Activated naive CD4-positive, alpha-beta T cell treated with anti-CD3 and anti-CD28 coated beads for 36 hours (primary cell): ENCODE measurements at regions not wholly inside any gene's neighbourhood (a gene's known extent, or its start where the extent isn't known, plus 50 kb on each side); places are given as distances from the start of the nearest gene placed in this dataset.
"Not testable (repeated sequence)": the region's sequence is repeated elsewhere in the genome, so short reads cannot be mapped to it uniquely, and the experiment has no call there.

ENCODE experiments used
- CTCF ChIA-PET: fragments of 350-600 bp; sonication (Branson Sonifier 250); formaldehyde crosslinking; loops from one replicate; lab custom pipeline; 2021; ENCODE audit warnings: antibody characterized with exemption; lab: Charles Lee
- DNase-seq: peaks from one replicate; pipeline ENCODE4 v3.0.0-alpha.2; 2020
- H3K27ac Mint-ChIP-seq: one replicate; pipeline ENCODE4 v1.8.0; 2021; ENCODE audit warnings: mild to moderate bottlenecking, mixed read lengths
- H3K27me3 Mint-ChIP-seq: one replicate; pipeline ENCODE4 v1.8.0; 2021; ENCODE audit warnings: low read depth, mixed read lengths
- H3K36me3 Mint-ChIP-seq: one replicate; pipeline ENCODE4 v1.8.0; 2021; ENCODE audit warnings: low read depth, mixed read lengths
- H3K4me1 Mint-ChIP-seq: one replicate; pipeline ENCODE4 v1.8.0; 2021; ENCODE audit warnings: low read depth, mixed read lengths
- H3K4me3 Mint-ChIP-seq: one replicate; pipeline ENCODE4 v1.8.0; 2021; ENCODE audit warnings: mild to moderate bottlenecking, moderate library complexity, mixed read lengths
- H3K9me3 Mint-ChIP-seq: one replicate; pipeline ENCODE4 v1.8.0; 2021; ENCODE audit warnings: mixed read lengths
- intact Hi-C: fragments of 100-400 bp; cut with micrococcal nuclease; formaldehyde crosslinking; loops from one replicate; pipeline ENCODE4 v1.15.1; 2023

DNA sequence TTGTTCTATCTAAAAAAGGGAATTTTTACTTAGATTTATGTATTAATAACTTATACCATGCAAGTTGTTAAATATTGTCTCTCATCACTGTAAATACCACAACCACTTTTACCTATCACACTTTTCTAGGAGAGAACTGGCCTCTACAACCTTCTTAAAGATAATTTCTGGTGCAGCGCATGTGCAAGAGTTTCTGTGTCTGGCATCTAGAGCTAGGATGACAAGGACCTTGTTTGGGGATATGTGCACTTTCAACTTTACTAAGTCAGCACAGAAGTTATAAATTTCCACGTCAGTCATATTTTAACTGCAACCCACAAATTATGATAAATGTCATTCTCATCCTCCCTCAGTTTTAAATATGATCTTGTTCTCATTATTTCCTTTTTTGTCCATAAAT is 156.9 kb upstream of the ADCY1 start:
- Mint-ChIP-seq H3K9me3 (no peaks in the 10 kb centered on the region), H3K27me3 (no peaks in the 10 kb centered on the region), H3K4me1 (no peaks in the 10 kb centered on the region), H3K36me3 (no peaks in the 10 kb centered on the region), H3K27ac (no peak overlapping the region), H3K4me3 (no peak overlapping the region)
- DNase-seq, result no peak
- CTCF ChIA-PET, result no interaction called here
- intact Hi-C loops, result no loop called here

DNA sequence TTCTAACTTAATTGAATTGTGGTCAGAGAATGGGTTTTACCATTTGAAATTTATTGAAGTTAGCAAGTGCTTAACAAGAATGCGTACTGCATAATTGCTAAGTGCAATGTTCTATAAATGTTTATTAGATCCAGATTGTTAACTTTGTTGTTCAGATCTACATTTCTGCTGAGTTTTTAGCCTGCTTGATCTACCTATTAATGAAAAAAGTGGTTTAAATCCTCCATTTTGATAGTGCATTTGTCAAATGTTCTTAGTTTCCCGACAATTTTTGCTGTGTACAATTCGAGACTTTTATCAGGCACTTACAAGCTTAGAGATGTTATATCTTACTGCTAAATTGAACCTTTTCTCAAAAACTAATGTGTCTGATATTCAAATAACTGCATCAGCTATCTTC is 156.4 kb upstream of the ADCY1 start:
- no peak for DNase-seq
- Mint-ChIP-seq H3K4me3 (no peak overlapping the region), H3K36me3 (no peaks in the 10 kb centered on the region), H3K9me3 (no peaks in the 10 kb centered on the region), H3K4me1 (no peaks in the 10 kb centered on the region), H3K27ac (no peak overlapping the region), H3K27me3 (peaks cover 2% of the 10 kb centered on the region)
- intact Hi-C loops, result no loop called here
- CTCF ChIA-PET, result no interaction called here

DNA sequence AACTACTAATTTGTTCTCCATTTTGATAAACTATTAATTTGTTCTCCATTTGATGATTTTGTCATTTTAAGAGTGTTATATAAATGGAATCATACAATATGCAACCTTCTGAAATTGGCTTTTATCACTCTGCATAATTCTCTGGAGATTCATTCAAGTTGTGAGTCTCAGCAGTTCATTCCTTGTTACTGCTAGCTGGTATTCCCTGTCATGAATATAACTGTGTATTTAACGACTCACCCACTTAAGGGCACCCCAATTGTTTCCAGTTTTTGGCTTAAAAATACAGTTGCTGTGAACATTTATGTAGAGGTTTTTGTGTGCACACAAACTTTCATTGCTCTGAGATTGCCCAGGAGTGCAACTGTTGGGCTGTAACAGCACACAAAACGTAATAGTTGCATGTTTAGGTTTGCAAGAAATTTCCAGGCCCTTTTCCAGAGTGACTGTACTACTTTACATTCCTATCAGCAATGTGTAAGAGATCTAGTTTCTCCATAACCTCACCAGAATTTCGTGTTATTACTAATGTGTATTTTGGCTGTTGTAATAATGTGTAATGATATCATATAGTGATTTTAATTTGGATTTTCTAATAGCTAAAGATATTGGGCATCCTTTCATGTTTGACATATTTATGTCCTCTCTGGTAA is 153.2 kb upstream of the ADCY1 start:
- no peaks in the 10 kb centered on the region for H3K36me3 Mint-ChIP-seq
- CTCF ChIA-PET, result no interaction called here
- no peak overlapping the region for H3K27ac Mint-ChIP-seq
- H3K9me3 Mint-ChIP-seq, result no peaks in the 10 kb centered on the region
- no peaks in the 10 kb centered on the region for H3K4me1 Mint-ChIP-seq
- no peak for DNase-seq
- intact Hi-C loops, result no loop called here
- peaks cover 5% of the 10 kb centered on the region for H3K27me3 Mint-ChIP-seq
- no peak overlapping the region for H3K4me3 Mint-ChIP-seq

DNA sequence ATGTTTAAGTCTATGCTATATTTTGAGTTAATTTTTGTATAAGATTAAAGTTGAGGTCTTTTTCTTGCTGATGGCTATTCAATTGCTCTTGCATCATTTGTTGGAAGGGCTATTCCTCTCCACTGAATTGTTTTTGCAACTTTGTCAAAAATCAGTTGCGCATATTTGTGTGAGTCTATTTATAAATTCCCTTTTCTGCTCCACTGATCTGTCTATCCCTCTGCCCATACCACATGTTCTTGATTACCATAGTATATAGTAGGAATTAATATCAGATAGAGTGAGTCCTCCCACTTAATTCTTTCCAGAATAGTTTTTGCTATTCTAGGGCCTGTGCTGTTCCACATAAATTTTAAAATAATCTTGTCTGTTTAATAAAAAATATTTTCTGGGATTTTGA is 152.4 kb upstream of the ADCY1 start:
- Mint-ChIP-seq H3K9me3 (no peaks in the 10 kb centered on the region), H3K4me3 (no peak overlapping the region), H3K27ac (no peak overlapping the region), H3K36me3 (no peaks in the 10 kb centered on the region), H3K4me1 (no peaks in the 10 kb centered on the region), H3K27me3 (peaks cover 8% of the 10 kb centered on the region)
- CTCF ChIA-PET, result no interaction called here
- intact Hi-C loops, result no loop called here
- no peak for DNase-seq

DNA sequence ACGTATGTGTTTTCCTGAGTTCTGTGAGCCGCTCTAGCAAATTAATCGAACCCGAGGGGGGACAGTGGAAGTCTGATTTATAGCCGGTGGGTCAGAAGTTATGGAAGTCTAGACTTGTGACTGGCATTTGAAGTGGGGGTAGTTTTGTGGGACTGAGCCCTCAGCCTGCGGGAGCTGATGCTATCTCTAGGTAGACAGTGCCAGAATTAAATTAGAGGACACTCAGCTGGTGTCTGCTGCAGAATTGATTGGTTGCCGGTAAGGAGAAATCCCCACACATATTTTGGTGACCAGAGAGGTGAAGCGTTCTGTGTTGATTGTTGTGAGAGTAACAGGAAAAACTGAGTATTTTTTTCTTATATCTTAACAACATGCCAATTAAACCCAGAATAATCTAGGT is 143.8 kb upstream of the ADCY1 start:
- intact Hi-C loops, result no loop called here
- CTCF ChIA-PET, result no interaction called here

DNA sequence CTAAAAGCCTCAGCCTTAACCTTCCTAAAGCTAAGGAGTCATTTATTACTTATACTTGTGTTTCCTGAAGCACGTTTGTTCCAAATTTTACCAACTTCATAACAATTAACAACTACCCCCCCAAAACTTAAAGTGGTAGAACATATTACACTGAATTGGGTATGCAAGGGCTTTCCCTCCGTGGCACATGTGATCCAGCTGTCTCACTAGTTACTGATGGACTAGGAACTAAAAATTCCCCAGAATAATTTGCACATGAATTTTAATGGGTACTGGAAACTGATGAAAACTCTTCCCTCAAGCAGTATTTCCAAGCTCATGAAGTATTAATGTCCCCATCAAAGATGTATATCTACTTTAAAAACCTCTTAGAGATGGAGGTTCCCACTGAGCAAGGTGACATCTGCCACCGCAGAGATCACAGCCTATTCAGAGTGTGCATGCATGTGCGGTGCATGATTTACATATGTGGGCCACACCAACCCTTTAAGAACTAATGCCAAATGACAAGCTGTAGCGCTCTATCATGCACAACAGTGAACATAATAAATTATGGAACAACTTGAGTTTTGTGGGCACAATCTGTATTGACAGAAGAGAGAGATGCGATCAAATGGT is 139.9 kb upstream of the ADCY1 start:
- H3K9me3 Mint-ChIP-seq, result no peaks in the 10 kb centered on the region
- intact Hi-C loops, result no loop called here
- H3K27me3 Mint-ChIP-seq, result peaks cover 4% of the 10 kb centered on the region
- H3K36me3 Mint-ChIP-seq, result no peaks in the 10 kb centered on the region
- H3K4me1 Mint-ChIP-seq, result no peaks in the 10 kb centered on the region
- no peak overlapping the region for H3K4me3 Mint-ChIP-seq
- DNase-seq, result no peak
- no peak overlapping the region for H3K27ac Mint-ChIP-seq
- CTCF ChIA-PET, result no interaction called here

More for the DNA sequence above, 143.8 kb upstream of the ADCY1 start:
- Mint-ChIP-seq H3K27ac (no peak overlapping the region), H3K9me3 (no peaks in the 10 kb centered on the region), H3K27me3 (peaks cover 8% of the 10 kb centered on the region), H3K36me3 (no peaks in the 10 kb centered on the region), H3K4me3 (no peak overlapping the region), H3K4me1 (no peaks in the 10 kb centered on the region)
- DNase-seq, result no peak

DNA sequence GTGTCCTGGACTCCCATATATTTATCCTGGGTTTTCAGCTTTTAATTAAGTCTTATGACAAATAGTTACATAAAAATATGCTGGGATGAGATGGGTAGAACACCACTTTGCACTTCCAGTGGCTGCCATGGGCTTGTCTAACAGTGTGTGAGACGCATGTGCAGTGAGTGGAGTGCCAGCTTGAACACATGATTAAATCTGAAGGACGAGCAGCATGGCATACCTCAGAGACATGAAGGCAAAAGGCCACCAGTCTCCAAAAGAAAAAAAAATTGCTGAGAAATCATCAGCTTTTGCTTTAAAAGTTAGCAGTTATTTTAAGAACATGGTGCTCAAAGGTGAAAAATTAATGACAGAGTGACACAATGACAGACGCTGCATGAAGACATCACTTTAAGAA is 139.0 kb upstream of the ADCY1 start:
- H3K36me3 Mint-ChIP-seq, result no peaks in the 10 kb centered on the region
- intact Hi-C loops, result no loop called here
- H3K4me3 Mint-ChIP-seq, result no peak overlapping the region

DNA sequence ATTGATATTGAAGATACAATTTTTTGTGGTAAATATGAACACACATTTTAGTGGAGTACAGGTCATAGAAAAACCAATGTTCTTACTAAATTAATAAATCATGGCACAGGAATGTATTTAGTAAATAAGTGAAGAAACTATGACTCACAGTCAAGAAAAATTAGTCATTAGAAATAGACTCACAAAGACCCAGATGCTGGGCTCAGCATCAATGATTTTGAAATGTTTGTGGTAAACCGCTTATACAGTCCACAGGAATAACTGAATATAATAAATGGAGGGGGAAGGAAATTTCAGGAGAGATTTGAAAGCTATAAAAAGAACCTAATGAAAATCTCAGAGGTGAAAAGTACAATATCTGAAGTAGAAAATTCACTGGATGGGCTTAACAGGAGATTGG is 138.3 kb upstream of the ADCY1 start:
- Mint-ChIP-seq H3K27me3 (peaks cover 3% of the 10 kb centered on the region), H3K27ac (no peak overlapping the region), H3K4me1 (no peaks in the 10 kb centered on the region), H3K9me3 (no peaks in the 10 kb centered on the region), H3K4me3 (no peak overlapping the region), H3K36me3 (no peaks in the 10 kb centered on the region)
- no peak for DNase-seq
- intact Hi-C loops, result no loop called here
- CTCF ChIA-PET, result no interaction called here

More for the DNA sequence above, 139.0 kb upstream of the ADCY1 start:
- no peak overlapping the region for H3K27ac Mint-ChIP-seq
- no peaks in the 10 kb centered on the region for H3K4me1 Mint-ChIP-seq
- H3K27me3 Mint-ChIP-seq, result peaks cover 4% of the 10 kb centered on the region
- CTCF ChIA-PET, result no interaction called here
- H3K9me3 Mint-ChIP-seq, result no peaks in the 10 kb centered on the region
- DNase-seq, result no peak

DNA sequence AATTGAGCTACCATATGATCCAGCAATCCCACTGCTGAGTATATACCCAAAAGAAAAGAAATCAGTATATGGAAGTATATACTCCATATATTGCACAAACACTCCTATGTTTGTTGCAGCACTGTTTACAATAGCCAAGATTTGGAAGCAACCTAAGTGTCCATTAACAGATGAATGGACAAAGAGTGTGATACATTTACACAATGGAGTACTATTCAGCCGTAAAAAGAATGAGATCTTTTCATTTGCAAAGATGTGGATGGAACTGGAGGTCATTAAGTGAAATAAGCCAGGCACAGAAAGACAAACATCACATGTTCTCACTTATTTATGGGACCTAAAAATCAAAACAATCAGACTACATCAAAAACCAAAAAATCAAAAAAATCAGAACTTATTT is 133.4 kb upstream of the ADCY1 start:
- H3K27ac Mint-ChIP-seq, H3K36me3 Mint-ChIP-seq, intact Hi-C loops: not testable (repeated sequence)

DNA sequence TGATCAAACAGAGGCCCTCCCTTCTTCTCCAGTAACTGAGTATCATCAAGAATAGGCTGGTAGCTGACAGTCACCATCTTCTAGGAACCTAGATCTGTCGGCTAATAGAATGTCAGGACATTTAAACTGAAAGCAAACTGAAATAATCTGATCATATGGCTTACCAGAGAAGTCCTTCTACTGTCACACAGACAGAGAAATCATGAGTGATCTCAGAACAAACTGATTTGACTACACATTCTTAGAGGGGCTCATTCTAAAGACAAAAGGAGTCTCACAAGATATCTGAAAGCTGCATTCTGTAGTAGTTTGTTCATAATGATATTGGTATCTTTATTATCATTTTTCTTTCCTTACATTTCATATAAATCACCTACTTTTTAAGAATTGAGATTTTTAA is 130.9 kb upstream of the ADCY1 start:
- CTCF ChIA-PET, result no interaction called here
- DNase-seq, result no peak

More for the DNA sequence above, 133.4 kb upstream of the ADCY1 start:
- CTCF ChIA-PET, H3K4me1 Mint-ChIP-seq, H3K9me3 Mint-ChIP-seq, DNase-seq, H3K4me3 Mint-ChIP-seq, H3K27me3 Mint-ChIP-seq: not testable (repeated sequence)

DNA sequence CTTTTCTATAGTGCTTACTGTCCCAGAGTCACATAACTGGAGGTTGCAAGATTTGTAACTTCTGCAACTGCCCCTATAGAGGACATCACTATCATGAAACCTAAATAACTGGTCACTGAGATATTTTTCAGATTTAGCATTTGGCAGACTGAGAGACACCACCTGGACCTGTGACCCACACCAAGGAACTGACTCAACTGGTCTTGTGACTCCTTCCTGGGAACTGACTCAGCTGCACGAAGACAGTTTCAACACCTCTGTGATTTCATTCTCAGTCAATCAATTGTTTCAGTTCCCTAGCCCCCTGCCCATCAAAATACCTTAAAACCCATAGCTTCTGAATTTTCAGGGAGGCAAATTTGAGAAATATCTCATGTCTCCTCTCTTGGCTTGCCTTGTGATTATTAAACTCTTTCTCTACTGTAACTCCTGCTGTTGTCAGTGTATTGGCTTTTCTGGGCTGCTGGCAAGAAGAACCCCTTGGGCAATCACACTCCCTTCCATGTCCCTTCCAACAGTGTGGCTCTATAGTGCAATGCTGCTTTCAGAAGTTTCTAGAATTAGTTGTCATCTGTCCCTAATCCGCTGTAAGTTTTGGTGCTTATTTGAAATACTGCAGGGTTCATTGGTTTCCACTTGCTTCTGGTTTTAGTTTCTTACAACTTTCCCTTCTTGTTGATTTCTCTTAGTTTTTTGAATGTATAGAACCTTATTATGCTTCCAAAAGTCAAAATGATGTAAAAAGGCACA is 127.8 kb upstream of the ADCY1 start:
- intact Hi-C loops, result no loop called here
- Mint-ChIP-seq H3K27me3 (peaks cover 3% of the 10 kb centered on the region), H3K36me3 (no peaks in the 10 kb centered on the region), H3K9me3 (no peaks in the 10 kb centered on the region), H3K4me3 (no peak overlapping the region), H3K27ac (no peak overlapping the region), H3K4me1 (no peaks in the 10 kb centered on the region)
- DNase-seq, result no peak
- CTCF ChIA-PET, result no interaction called here

More for the DNA sequence above, 130.9 kb upstream of the ADCY1 start:
- H3K27me3 Mint-ChIP-seq, result peaks cover 5% of the 10 kb centered on the region
- no peak overlapping the region for H3K4me3 Mint-ChIP-seq
- no peaks in the 10 kb centered on the region for H3K9me3 Mint-ChIP-seq
- H3K36me3 Mint-ChIP-seq, result no peaks in the 10 kb centered on the region
- H3K4me1 Mint-ChIP-seq, result no peaks in the 10 kb centered on the region
- intact Hi-C loops, result no loop called here
- H3K27ac Mint-ChIP-seq, result no peak overlapping the region

DNA sequence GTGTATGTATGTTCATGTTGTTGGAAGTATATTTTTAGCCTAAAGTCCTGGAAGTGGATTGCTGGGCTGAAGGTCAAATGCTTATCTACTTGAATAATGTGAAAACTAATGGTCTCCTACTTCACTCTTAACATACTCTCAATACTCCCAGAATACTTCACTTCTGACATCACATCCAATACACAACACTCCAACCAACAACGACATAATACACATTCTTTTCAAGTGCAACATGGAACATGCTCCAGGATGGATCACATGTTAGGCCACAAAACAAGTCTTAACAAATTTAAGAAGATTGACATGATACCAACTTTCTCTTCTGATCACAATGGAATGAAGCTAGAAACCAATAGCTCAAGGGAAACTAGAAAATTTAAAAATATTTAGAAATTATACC is 126.9 kb upstream of the ADCY1 start:
- CTCF ChIA-PET, result no interaction called here

More for the DNA sequence above, 126.9 kb upstream of the ADCY1 start:
- intact Hi-C loops, result no loop called here
- Mint-ChIP-seq H3K9me3 (no peaks in the 10 kb centered on the region), H3K4me3 (no peak overlapping the region), H3K27me3 (peaks cover 3% of the 10 kb centered on the region), H3K27ac (no peak overlapping the region), H3K4me1 (no peaks in the 10 kb centered on the region), H3K36me3 (no peaks in the 10 kb centered on the region)
- no peak for DNase-seq
